OCI-LY1 (cell line): ENCODE measurements at regions not wholly inside any gene's neighbourhood (a gene's known extent, or its start where the extent isn't known, plus 50 kb on each side); places are given as distances from the start of the nearest gene placed in this dataset.

Experiments
- CTCF ChIP-seq: fragments of 200-600 bp; sonication (generic), shearing (Covaris generic); IDR thresholded peaks from 2 replicates; pipeline ENCODE4 v1.5.1; 2017; ENCODE audit warnings: mild to moderate bottlenecking, antibody characterized with exemption, low read length, moderate library complexity, mixed read lengths
- EZH2 ChIP-seq: fragments of 200-600 bp; sonication (generic), shearing (Covaris generic); IDR thresholded peaks from 2 replicates; pipeline ENCODE4 v1.8.0; 2017; ENCODE audit warnings: borderline replicate concordance, mixed run types, mild to moderate bottlenecking, antibody characterized with exemption, low read length, moderate library complexity, mixed read lengths

DNA sequence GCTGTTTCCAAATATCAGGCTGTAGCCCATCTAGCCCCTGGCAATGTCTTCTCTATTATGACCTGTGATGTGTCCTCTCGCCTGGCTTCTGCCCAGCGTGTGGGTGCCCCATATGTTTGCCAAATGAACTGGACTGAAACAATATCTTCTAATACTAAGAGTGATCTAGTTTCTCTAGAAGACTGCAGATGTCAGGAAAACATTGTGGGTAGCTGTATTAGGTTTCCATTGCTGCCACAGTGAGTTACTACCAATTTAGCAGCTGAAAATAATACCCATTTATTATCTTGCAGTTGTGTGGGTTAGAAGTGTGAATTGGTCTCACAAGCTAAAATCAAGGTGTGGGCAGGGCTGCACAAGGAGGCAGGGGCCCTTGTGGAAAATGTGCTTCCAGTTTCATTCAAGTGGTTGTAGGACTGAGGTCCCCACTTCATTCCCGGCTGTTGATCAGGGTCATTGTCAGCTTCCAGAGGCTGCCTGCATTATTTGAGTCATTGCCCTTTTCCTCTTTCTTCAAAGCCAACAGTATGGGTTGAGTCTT is 202.8 kb upstream of the BMPER start:
- no peak for TF ChIP-seq CTCF
- TF ChIP-seq EZH2 = no peak
